ENCODE measurements at regions not wholly inside any gene's neighbourhood (a gene's known extent, or its start where the extent isn't known, plus 50 kb on each side); places are given as distances from the start of the nearest gene placed in this dataset.
A peak's percentile ranks its signal among the peaks of the same experiment; 100 is the strongest.
"Not testable (repeated sequence)": the region's sequence is repeated elsewhere in the genome, so short reads cannot be mapped to it uniquely, and the experiment has no call there.

- Mint-ChIP-seq H3K36me3 (ENCODE audit: insufficient read depth) (no peaks in the 10 kb centered on the region), H3K27me3 (ENCODE audit: low read depth) (no peaks in the 10 kb centered on the region), H3K9me3 (no peaks in the 10 kb centered on the region), H3K4me3 (no peak overlapping the region), H3K4me1 (ENCODE audit: low read depth) (no peaks in the 10 kb centered on the region)
- ATAC-seq (no peak), DNase-seq (no peak)
These were observed 491.1 kb downstream of the CCDC171 start for GRCh38 chr9:16043756-16044578.

DNA sequence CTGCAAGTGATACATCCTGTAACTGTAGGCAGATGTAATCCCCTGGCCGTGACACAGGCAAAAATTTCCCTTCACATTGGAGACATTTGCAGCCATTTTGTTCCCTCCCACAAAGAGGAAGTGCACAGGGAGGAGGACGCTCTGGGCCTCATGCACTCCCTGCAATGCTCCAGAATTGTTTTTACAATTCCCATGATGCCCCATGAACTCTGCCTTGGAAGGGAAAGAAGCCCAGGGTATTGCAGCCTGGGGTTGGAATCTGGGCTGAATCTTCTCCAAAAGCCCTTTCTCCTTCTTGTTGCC is 491.7 kb downstream of the CCDC171 start:
- ATAC-seq (no peak), DNase-seq (no peak)
- Mint-ChIP-seq H3K27me3 (ENCODE audit: low read depth) (no peaks in the 10 kb centered on the region), H3K4me1 (ENCODE audit: low read depth) (no peaks in the 10 kb centered on the region), H3K9me3 (no peaks in the 10 kb centered on the region), H3K36me3 (ENCODE audit: insufficient read depth) (no peaks in the 10 kb centered on the region), H3K4me3 (no peak overlapping the region)

GRCh38 chr9:16045651-16046280 is 492.9 kb downstream of the CCDC171 start:
- DNase-seq = no peak
- Mint-ChIP-seq H3K27me3 (ENCODE audit: low read depth) (no peaks in the 10 kb centered on the region), H3K36me3 (ENCODE audit: insufficient read depth) (no peaks in the 10 kb centered on the region), H3K4me3 (no peak overlapping the region), H3K4me1 (ENCODE audit: low read depth) (no peaks in the 10 kb centered on the region), H3K9me3 (no peaks in the 10 kb centered on the region)
- no peak for ATAC-seq

- DNase-seq (no peak), ATAC-seq (no peak)
These were observed 493.9 kb downstream of the CCDC171 start for GRCh38 chr9:16046713-16047112.

GRCh38 chr9:16048129-16048528 is 495.3 kb downstream of the CCDC171 start:
- Mint-ChIP-seq H3K36me3 (ENCODE audit: insufficient read depth) (no peaks in the 10 kb centered on the region), H3K27me3 (ENCODE audit: low read depth) (no peaks in the 10 kb centered on the region), H3K4me1 (ENCODE audit: low read depth) (no peaks in the 10 kb centered on the region), H3K9me3 (no peaks in the 10 kb centered on the region), H3K4me3 (no peak overlapping the region)
- DNase-seq (no peak), ATAC-seq (no peak)

More at GRCh38 chr9:16046713-16047112, 493.9 kb downstream of the CCDC171 start:
- Mint-ChIP-seq H3K9me3 (no peaks in the 10 kb centered on the region), H3K27me3 (ENCODE audit: low read depth) (no peaks in the 10 kb centered on the region), H3K4me3 (no peak overlapping the region), H3K36me3 (ENCODE audit: insufficient read depth) (no peaks in the 10 kb centered on the region), H3K4me1 (ENCODE audit: low read depth) (no peaks in the 10 kb centered on the region)

DNA sequence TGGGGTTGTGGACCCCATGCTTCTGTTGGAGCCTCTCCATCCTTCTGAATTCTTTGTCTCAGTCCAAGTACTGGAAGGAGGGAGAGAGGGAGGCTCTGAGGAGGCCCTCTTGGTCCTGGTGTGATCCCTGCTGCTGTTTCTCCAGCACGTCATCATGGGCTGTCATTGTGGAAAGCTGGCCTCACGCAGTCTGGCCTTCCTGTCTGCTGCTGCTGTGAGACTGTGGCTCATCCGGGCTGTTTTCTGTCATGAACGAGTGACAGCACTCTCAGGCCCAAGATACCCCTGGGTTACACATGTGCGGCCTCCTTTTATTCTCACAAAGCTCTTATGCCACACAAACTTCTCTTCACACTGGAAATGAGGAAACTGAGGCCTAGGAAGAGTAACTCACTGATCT is 499.3 kb downstream of the CCDC171 start:
- H3K4me1 Mint-ChIP-seq (ENCODE audit: low read depth) = no peaks in the 10 kb centered on the region
- ATAC-seq (no peak), DNase-seq (no peak)
- H3K4me3 Mint-ChIP-seq = no peak overlapping the region
- H3K27me3 Mint-ChIP-seq (ENCODE audit: low read depth) = no peaks in the 10 kb centered on the region
- no peaks in the 10 kb centered on the region for H3K9me3 Mint-ChIP-seq
- H3K36me3 Mint-ChIP-seq (ENCODE audit: insufficient read depth) = no peaks in the 10 kb centered on the region

- no peak overlapping the region for H3K4me3 Mint-ChIP-seq
- H3K27me3 Mint-ChIP-seq (ENCODE audit: low read depth) = no peaks in the 10 kb centered on the region
- no peak for ATAC-seq
- H3K9me3 Mint-ChIP-seq = no peaks in the 10 kb centered on the region
- H3K4me1 Mint-ChIP-seq (ENCODE audit: low read depth) = no peaks in the 10 kb centered on the region
- no peak for DNase-seq
- H3K36me3 Mint-ChIP-seq (ENCODE audit: insufficient read depth) = no peaks in the 10 kb centered on the region
These were observed 500.1 kb downstream of the CCDC171 start for GRCh38 chr9:16052757-16053530.

- Mint-ChIP-seq H3K36me3 (ENCODE audit: insufficient read depth) (no peaks in the 10 kb centered on the region), H3K4me1 (ENCODE audit: low read depth) (peaks cover 5% of the 10 kb centered on the region), H3K9me3 (peaks cover 2% of the 10 kb centered on the region), H3K27me3 (ENCODE audit: low read depth) (no peaks in the 10 kb centered on the region), H3K4me3 (no peak overlapping the region)
- no peak for ATAC-seq
- DNase-seq = no peak
These were observed 504.7 kb downstream of the CCDC171 start for GRCh38 chr9:16057541-16057940.

- Mint-ChIP-seq H3K27me3 (ENCODE audit: low read depth) (no peaks in the 10 kb centered on the region), H3K36me3 (ENCODE audit: insufficient read depth) (no peaks in the 10 kb centered on the region), H3K4me1 (ENCODE audit: low read depth) (peaks cover 5% of the 10 kb centered on the region), H3K9me3 (peaks cover 2% of the 10 kb centered on the region), H3K4me3 (peak overlapping the region; percentile 4)
- ATAC-seq = peak; percentile 28 to 64
- no peak for DNase-seq
These were observed 505.3 kb downstream of the CCDC171 start for GRCh38 chr9:16058131-16058549.

DNA sequence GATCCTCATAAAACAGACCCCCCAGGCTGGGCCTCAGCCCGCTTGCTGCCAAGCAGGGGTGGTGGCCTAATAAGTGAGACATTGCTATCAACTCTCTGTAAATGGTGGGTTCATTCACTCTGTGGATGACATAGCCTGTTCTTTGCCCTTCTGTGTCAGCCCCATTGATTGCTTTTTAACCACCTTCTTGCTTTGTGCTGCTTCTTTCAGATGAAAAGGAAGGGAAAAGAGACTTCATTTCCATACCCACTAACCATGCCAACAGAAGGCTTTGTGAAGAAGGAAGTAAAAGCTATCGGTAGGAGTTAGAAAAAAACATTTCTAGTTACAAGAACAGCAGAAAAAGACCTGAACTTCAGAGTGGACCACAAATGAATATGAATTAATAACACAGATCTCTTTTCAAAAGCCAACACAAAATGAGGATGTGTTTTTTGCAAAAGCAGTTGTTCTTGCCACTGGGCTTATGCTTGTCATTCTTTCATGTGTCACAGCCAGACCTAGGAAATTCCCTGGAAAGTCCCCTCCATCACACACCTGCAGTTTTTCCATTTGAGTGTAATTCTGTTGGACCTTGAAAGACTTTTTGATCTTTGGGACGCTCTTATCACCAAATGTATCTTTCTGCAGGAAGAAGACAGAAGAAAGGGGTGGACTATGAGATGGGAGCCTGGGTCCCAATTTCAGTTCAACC is 507.7 kb downstream of the CCDC171 start:
- Mint-ChIP-seq H3K36me3 (ENCODE audit: insufficient read depth) (no peaks in the 10 kb centered on the region), H3K4me1 (ENCODE audit: low read depth) (peaks cover 5% of the 10 kb centered on the region), H3K4me3 (no peak overlapping the region), H3K9me3 (peaks cover 2% of the 10 kb centered on the region), H3K27me3 (ENCODE audit: low read depth) (no peaks in the 10 kb centered on the region)
- DNase-seq (no peak), ATAC-seq (no peak)

- DNase-seq = no peak
- no peak overlapping the region for H3K4me3 Mint-ChIP-seq
- H3K4me1 Mint-ChIP-seq (ENCODE audit: low read depth) = peaks cover 5% of the 10 kb centered on the region
- peaks cover 4% of the 10 kb centered on the region for H3K9me3 Mint-ChIP-seq
- H3K36me3 Mint-ChIP-seq (ENCODE audit: insufficient read depth) = no peaks in the 10 kb centered on the region
- no peaks in the 10 kb centered on the region for H3K27me3 Mint-ChIP-seq (ENCODE audit: low read depth)
- ATAC-seq = peak in 1 of 2 donors; percentile 44
These were observed 509.8 kb downstream of the CCDC171 start for GRCh38 chr9:16062542-16063240.

DNA sequence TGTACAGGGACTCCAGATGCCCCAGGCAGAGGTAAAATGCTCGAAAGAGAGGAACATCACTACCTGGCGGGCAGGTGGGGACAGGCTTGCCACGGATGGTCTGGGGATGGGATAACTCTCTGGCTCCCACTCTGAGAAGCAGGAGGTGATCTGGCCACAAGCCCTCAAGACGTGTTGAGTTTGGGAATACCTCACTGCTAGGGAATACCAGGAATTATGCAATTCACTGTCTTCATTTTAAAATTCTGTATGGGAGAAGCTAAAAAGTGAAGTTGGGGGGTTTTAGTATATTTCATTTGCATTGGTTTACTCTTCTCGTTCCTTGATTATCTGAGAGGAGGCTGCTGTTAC is 510.4 kb downstream of the CCDC171 start:
- Mint-ChIP-seq H3K4me3 (no peak overlapping the region), H3K27me3 (ENCODE audit: low read depth) (no peaks in the 10 kb centered on the region), H3K9me3 (peaks cover 6% of the 10 kb centered on the region), H3K36me3 (ENCODE audit: insufficient read depth) (no peaks in the 10 kb centered on the region), H3K4me1 (ENCODE audit: low read depth) (peaks cover 2% of the 10 kb centered on the region)
- no peak for DNase-seq
- no peak for ATAC-seq

- H3K4me1 Mint-ChIP-seq (ENCODE audit: low read depth) = no peaks in the 10 kb centered on the region
- H3K4me3 Mint-ChIP-seq = no peak overlapping the region
- H3K9me3 Mint-ChIP-seq = peaks cover 11% of the 10 kb centered on the region
- DNase-seq (no peak), ATAC-seq (no peak)
- H3K27me3 Mint-ChIP-seq (ENCODE audit: low read depth) = no peaks in the 10 kb centered on the region
- no peaks in the 10 kb centered on the region for H3K36me3 Mint-ChIP-seq (ENCODE audit: insufficient read depth)
These were observed 511.9 kb downstream of the CCDC171 start for GRCh38 chr9:16064771-16065170.

DNA sequence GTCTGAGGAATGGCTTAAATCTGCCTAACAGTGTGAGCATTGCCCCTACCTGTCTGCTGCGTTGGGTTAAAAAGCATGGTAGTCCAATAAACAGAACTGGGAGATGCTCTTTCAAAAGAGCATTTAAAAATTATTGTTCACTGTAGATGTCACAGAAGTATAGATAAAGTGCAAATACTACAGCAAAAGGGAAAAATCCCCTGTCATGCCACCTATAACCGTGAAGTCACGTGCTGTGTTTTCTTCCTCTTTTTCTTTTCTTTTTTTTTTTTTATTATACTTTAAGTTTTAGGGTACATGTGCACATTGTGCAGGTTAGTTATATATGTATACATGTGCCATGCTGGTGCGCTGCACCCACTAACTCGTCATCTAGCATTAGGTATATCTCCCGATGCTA is 513.4 kb downstream of the CCDC171 start:
- not testable (repeated sequence) for H3K4me1 Mint-ChIP-seq (ENCODE audit: low read depth); H3K4me3 Mint-ChIP-seq; H3K36me3 Mint-ChIP-seq (ENCODE audit: insufficient read depth); DNase-seq; ATAC-seq; H3K27me3 Mint-ChIP-seq (ENCODE audit: low read depth)
- peaks cover 11% of the 10 kb centered on the region for H3K9me3 Mint-ChIP-seq

Measured in activated T-cell treated with anti-CD3 and anti-CD28 coated beads, Interleukin-2, amount 50 U/mL, for 4 hours (primary cell).